MM.1S (cell line): ENCODE measurements at regions not wholly inside any gene's neighbourhood (a gene's known extent, or its start where the extent isn't known, plus 50 kb on each side); places are given as distances from the start of the nearest gene placed in this dataset.

Experiments
- DNase-seq: peaks from one replicate; pipeline ENCODE4 v3.0.0-alpha.2; 2015
- H2AFZ ChIP-seq: fragments of 300-600 bp; sonication (generic); 2 replicates; pipeline ENCODE4 v1.6.0; 2016; ENCODE audit warnings: antibody characterized with exemption, low read length
- H3F3A ChIP-seq: fragments of 300-600 bp; sonication (generic); 2 replicates; pipeline ENCODE4 v1.6.1; 2016; ENCODE audit warnings: mild to moderate bottlenecking, antibody characterized with exemption, low read length, moderate library complexity, mixed read lengths; ENCODE audit not compliant: insufficient read depth
- H3K27ac ChIP-seq: fragments of 300-600 bp; sonication (generic); 2 replicates; pipeline ENCODE4 v1.5.1; 2016; ENCODE audit warnings: mild to moderate bottlenecking, low read length
- H3K27me3 ChIP-seq: fragments of 300-600 bp; sonication (generic); replicated peaks from 2 replicates; pipeline ENCODE4 v1.6.0; 2016; ENCODE audit warnings: low read length; ENCODE audit not compliant: insufficient read depth
- H3K36me3 ChIP-seq: fragments of 300-600 bp; sonication (generic); replicated peaks from 2 replicates; pipeline ENCODE4 v1.6.1; 2016; ENCODE audit warnings: mild to moderate bottlenecking, low read length, mixed read lengths; ENCODE audit not compliant: insufficient read depth
- H3K4me1 ChIP-seq: fragments of 300-600 bp; sonication (generic); 2 replicates; pipeline ENCODE4 v1.6.1; 2016; ENCODE audit warnings: low read length, mixed read lengths
- H3K4me2 ChIP-seq: fragments of 300-600 bp; sonication (generic); 2 replicates; pipeline ENCODE4 v1.6.0; 2016; ENCODE audit warnings: low read depth, low read length
- H3K4me3 ChIP-seq: fragments of 300-600 bp; sonication (generic); 2 replicates; pipeline ENCODE4 v1.5.1; 2016; ENCODE audit warnings: low read length, mixed read lengths
- H3K79me2 ChIP-seq: fragments of 300-600 bp; sonication (generic); 2 replicates; pipeline ENCODE4 v1.6.1; 2016; ENCODE audit warnings: mixed run types, low read length, mixed read lengths
- H3K9ac ChIP-seq: fragments of 300-600 bp; sonication (generic); 2 replicates; pipeline ENCODE4 v1.6.1; 2016; ENCODE audit warnings: low read length, mixed read lengths
- H3K9me2 ChIP-seq: fragments of 300-600 bp; sonication (generic); replicated peaks from 2 replicates; pipeline ENCODE4 v1.6.1; 2016; ENCODE audit warnings: mild to moderate bottlenecking, low read length, mixed read lengths; ENCODE audit not compliant: insufficient read depth
- H3K9me3 ChIP-seq: fragments of 300-600 bp; sonication (generic); replicated peaks from 2 replicates; pipeline ENCODE4 v1.6.1; 2016; ENCODE audit warnings: mild to moderate bottlenecking, low read length, mixed read lengths; ENCODE audit not compliant: insufficient read depth
- H4K20me1 ChIP-seq: fragments of 300-600 bp; sonication (generic); 2 replicates; pipeline ENCODE4 v1.6.1; 2016; ENCODE audit warnings: mild to moderate bottlenecking, low read length, moderate library complexity, mixed read lengths; ENCODE audit not compliant: insufficient read depth
- EZH2 ChIP-seq: fragments of 300-600 bp; sonication (generic); optimal IDR thresholded peaks from 2 replicates; pipeline ENCODE3; 2017; ENCODE audit warnings: low read depth, mild to moderate bottlenecking, antibody characterized with exemption, low read length, mixed read lengths
- EZH2phosphoT487 ChIP-seq: fragments of 300-600 bp; sonication (generic); IDR thresholded peaks from 2 replicates; pipeline ENCODE4 v1.6.1; 2018; ENCODE audit warnings: antibody characterized with exemption, low read length
- TF ChIP-seq, protein P1 (sequence below): fragments of 300-600 bp; sonication (generic); IDR thresholded peaks from 2 replicates; pipeline ENCODE4 v1.5.1; 2016; ENCODE audit warnings: antibody characterized with exemption, low read length, mixed read lengths

DNA sequence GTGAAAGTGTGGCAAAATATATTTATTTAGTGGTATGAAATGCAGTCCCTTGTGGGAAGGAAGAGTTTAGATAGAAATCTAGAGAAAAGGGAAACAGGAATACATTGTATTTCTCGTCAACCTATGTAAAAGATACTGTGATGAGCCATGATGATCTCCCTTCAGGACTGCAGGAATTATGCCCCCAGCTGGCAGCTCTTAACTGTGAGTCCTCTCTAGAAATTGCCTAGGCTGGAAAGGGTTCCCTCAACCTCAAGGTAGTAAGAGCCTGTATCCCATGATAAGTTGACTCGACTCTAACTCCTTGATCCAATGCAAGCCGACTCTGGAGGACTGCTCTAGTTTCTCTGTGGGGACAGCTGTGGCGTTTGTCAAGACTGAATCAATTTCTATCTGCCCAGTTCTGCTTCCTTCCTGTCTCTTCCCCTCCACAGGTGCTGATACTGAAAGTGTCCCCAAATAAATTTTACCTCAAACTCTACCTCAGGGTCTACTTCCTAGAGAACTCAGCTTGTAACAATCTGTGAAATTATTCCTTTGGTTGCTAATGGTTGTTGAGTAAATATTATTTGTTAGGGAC lies 897.3 kb downstream of the METTL15 start:
- peak overlapping the region; percentile 55; the same call in 1 of the 2 replicates for H3K27ac ChIP-seq
- H3K4me1 ChIP-seq: peaks cover 17% of the 10 kb centered on the region
- peak overlapping the region; percentile 55 for H3K4me2 ChIP-seq
- H3K36me3 ChIP-seq: no peaks in the 10 kb centered on the region
- TF ChIP-seq, protein P1, sequence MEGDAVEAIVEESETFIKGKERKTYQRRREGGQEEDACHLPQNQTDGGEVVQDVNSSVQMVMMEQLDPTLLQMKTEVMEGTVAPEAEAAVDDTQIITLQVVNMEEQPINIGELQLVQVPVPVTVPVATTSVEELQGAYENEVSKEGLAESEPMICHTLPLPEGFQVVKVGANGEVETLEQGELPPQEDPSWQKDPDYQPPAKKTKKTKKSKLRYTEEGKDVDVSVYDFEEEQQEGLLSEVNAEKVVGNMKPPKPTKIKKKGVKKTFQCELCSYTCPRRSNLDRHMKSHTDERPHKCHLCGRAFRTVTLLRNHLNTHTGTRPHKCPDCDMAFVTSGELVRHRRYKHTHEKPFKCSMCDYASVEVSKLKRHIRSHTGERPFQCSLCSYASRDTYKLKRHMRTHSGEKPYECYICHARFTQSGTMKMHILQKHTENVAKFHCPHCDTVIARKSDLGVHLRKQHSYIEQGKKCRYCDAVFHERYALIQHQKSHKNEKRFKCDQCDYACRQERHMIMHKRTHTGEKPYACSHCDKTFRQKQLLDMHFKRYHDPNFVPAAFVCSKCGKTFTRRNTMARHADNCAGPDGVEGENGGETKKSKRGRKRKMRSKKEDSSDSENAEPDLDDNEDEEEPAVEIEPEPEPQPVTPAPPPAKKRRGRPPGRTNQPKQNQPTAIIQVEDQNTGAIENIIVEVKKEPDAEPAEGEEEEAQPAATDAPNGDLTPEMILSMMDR: peak; percentile 22
- no peak for TF ChIP-seq EZH2phosphoT487
- no peak for TF ChIP-seq EZH2
- H4K20me1 ChIP-seq: no peaks in the 10 kb centered on the region
- H3K79me2 ChIP-seq: no peaks in the 10 kb centered on the region
- H3K4me3 ChIP-seq: peak overlapping the region; percentile 3
- H3K9ac ChIP-seq: peak overlapping the region; percentile 4; the same call in 1 of the 2 replicates
- H3K27me3 ChIP-seq: no peaks in the 10 kb centered on the region
- peak; percentile 64 for DNase-seq
- peak overlapping the region; percentile 33 for H2AFZ ChIP-seq
- no peaks in the 10 kb centered on the region for H3K9me2 ChIP-seq
- H3F3A ChIP-seq: no peaks in the 10 kb centered on the region; the same call in none of the 2 replicates
- H3K9me3 ChIP-seq: no peaks in the 10 kb centered on the region

DNA sequence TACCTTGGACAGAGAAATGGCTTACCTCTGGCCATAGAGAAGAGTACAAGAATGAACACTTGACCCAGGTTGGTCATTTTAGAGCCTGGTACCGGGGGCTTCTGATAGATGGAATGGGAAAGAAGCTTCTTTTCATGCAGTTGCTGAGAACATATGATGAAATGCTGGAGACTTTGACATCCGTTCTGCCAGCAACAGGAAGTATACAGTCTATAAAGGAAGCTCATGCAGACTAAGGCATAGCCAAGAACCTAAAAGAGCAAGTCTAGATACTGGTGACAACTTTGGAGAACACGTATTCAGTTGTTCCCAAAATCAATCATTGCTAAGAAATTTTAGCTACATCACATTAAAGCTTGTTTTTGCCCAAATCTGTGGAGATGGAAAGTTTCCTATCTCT lies 894.6 kb downstream of the METTL15 start:
- no peak overlapping the region for H3K4me3 ChIP-seq
- H3K79me2 ChIP-seq: no peaks in the 10 kb centered on the region
- TF ChIP-seq, protein P1: no peak
- TF ChIP-seq EZH2phosphoT487 (no peak), EZH2 (no peak)
- DNase-seq: no peak
- no peaks in the 10 kb centered on the region for H3K9me3 ChIP-seq
- H3F3A ChIP-seq: peaks cover 3% of the 10 kb centered on the region; the same call in 1 of the 2 replicates
- H4K20me1 ChIP-seq: no peaks in the 10 kb centered on the region
- H3K9me2 ChIP-seq: no peaks in the 10 kb centered on the region
- no peaks in the 10 kb centered on the region for H3K27me3 ChIP-seq
- H2AFZ ChIP-seq: no peak overlapping the region
- no peak overlapping the region for H3K27ac ChIP-seq
- no peak overlapping the region for H3K9ac ChIP-seq
- H3K36me3 ChIP-seq: no peaks in the 10 kb centered on the region
- no peak overlapping the region for H3K4me2 ChIP-seq
- peaks cover 15% of the 10 kb centered on the region for H3K4me1 ChIP-seq

DNA sequence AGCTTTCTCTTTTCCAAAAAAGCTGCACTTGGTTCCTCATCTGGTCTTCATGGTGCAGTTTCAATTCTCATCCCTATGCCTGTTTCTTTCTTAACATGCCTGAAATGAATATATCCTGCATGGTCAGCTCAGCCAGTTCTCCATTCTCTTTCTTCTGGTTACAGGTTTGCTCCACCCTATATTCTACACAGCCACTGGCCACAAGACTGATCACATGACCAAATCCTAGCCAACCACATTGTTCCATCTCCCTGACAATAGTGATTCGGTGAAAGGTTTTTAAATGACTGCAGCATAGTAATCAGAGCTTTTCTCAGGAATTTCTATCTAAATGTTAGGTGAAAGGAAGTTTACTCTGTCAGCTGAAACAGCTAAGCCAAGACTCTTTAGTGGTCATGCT lies 891.4 kb downstream of the METTL15 start:
- DNase-seq: no peak
- H3K27ac ChIP-seq: peak overlapping the region; percentile 15; the same call in 1 of the 2 replicates
- H3K36me3 ChIP-seq: no peaks in the 10 kb centered on the region
- 0 out of 2 replicates have a peak overlapping the region, but pooled peaks have one; percentile 15 for H2AFZ ChIP-seq
- TF ChIP-seq EZH2 (no peak), EZH2phosphoT487 (no peak)
- TF ChIP-seq, protein P1: no peak
- H3K4me3 ChIP-seq: no peak overlapping the region
- H3K4me1 ChIP-seq: peaks cover 5% of the 10 kb centered on the region; the same call in 1 of the 2 replicates
- H3K4me2 ChIP-seq: peak overlapping the region; percentile 10; the same call in 1 of the 2 replicates
- H3K79me2 ChIP-seq: no peaks in the 10 kb centered on the region
- no peak overlapping the region for H3K9ac ChIP-seq
- H3K9me3 ChIP-seq: no peaks in the 10 kb centered on the region
- no peaks in the 10 kb centered on the region for H4K20me1 ChIP-seq
- H3K9me2 ChIP-seq: no peaks in the 10 kb centered on the region
- H3F3A ChIP-seq: 0 out of 2 replicates have a peak, but pooled peaks cover 3% of the 10 kb centered on the region
- H3K27me3 ChIP-seq: no peaks in the 10 kb centered on the region
